Erythroblast (primary cell): ENCODE measurements at regions not wholly inside any gene's neighbourhood (a gene's known extent, or its start where the extent isn't known, plus 50 kb on each side); places are given as distances from the start of the nearest gene placed in this dataset.

Source experiments
- GATA1 ChIP-seq: IDR thresholded peaks from 2 replicates; pipeline ENCODE4 v1.6.1; 2011; ENCODE audit warnings: low read depth, mild to moderate bottlenecking, control low read depth, low read length, moderate library complexity
- POLR2A ChIP-seq: IDR thresholded peaks from 2 replicates; pipeline ENCODE4 v1.6.1; 2011; ENCODE audit warnings: mild to moderate bottlenecking, low read length

DNA sequence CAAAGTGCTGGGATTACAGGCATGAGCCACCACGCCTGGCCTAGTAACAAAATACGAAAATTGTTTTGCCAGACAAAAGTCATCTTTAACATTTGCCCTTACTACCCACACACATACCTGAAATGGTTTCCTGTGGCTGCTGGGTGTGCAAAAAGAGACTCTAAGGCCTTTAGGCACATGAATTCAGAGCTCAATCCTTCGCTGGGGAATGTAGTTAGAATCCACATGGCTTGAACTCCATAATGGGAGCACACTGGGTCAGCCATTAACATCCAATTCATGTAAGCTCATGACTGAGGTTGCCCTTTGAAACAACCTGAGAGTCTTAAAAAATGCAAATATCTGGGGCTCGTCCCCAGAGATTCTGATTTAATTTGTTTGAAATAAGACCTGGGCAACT, 87.8 kb downstream of the HPGD start:
- TF ChIP-seq POLR2A (no peak), GATA1 (no peak)
